Mesothelial cell of epicardium (in vitro differentiated cells): ENCODE measurements at regions not wholly inside any gene's neighbourhood (a gene's known extent, or its start where the extent isn't known, plus 50 kb on each side); places are given as distances from the start of the nearest gene placed in this dataset.
"Not testable (repeated sequence)": the region's sequence is repeated elsewhere in the genome, so short reads cannot be mapped to it uniquely, and the experiment has no call there.

ENCODE experiments used
- DNase-seq, 2 experiments: peaks; one replicate each; pipeline ENCODE4 v3.0.0; 2021; ENCODE audit warnings: low spot score in 2 of 2; ENCODE audit not compliant: unreplicated experiment in 2 of 2
- H3K27ac Mint-ChIP-seq: 2 replicates; pipeline ENCODE4 v1.8.0; 2021; ENCODE audit warnings: mixed read lengths
- H3K27me3 Mint-ChIP-seq: 2 replicates; pipeline ENCODE4 v1.8.0; 2021; ENCODE audit warnings: low read depth, mixed read lengths
- H3K36me3 Mint-ChIP-seq: 2 replicates; pipeline ENCODE4 v1.8.0; 2021; ENCODE audit warnings: mixed read lengths
- H3K4me1 Mint-ChIP-seq: 2 replicates; pipeline ENCODE4 v1.8.0; 2021; ENCODE audit warnings: mixed read lengths
- H3K4me3 Mint-ChIP-seq: 2 replicates; pipeline ENCODE4 v1.8.0; 2021; ENCODE audit warnings: mild to moderate bottlenecking, moderate library complexity, mixed read lengths
- H3K9me3 Mint-ChIP-seq: 2 replicates; pipeline ENCODE4 v1.8.0; 2021; ENCODE audit warnings: mixed read lengths
- TF ChIP-seq, protein P1 (sequence below): fragments of 200-600 bp; sonication (generic); IDR thresholded peaks from one replicate; pipeline ENCODE4 v1.5.0; 2021; ENCODE audit warnings: antibody characterized with exemption; ENCODE audit not compliant: unreplicated experiment

- peaks cover 1% of the 10 kb centered on the region for H3K36me3 Mint-ChIP-seq
- H3K4me1 Mint-ChIP-seq, result no peaks in the 10 kb centered on the region
- DNase-seq, result no peak
- H3K27me3 Mint-ChIP-seq, result no peaks in the 10 kb centered on the region
- no peak overlapping the region for H3K4me3 Mint-ChIP-seq
- no peak overlapping the region for H3K27ac Mint-ChIP-seq
- TF ChIP-seq, protein P1, sequence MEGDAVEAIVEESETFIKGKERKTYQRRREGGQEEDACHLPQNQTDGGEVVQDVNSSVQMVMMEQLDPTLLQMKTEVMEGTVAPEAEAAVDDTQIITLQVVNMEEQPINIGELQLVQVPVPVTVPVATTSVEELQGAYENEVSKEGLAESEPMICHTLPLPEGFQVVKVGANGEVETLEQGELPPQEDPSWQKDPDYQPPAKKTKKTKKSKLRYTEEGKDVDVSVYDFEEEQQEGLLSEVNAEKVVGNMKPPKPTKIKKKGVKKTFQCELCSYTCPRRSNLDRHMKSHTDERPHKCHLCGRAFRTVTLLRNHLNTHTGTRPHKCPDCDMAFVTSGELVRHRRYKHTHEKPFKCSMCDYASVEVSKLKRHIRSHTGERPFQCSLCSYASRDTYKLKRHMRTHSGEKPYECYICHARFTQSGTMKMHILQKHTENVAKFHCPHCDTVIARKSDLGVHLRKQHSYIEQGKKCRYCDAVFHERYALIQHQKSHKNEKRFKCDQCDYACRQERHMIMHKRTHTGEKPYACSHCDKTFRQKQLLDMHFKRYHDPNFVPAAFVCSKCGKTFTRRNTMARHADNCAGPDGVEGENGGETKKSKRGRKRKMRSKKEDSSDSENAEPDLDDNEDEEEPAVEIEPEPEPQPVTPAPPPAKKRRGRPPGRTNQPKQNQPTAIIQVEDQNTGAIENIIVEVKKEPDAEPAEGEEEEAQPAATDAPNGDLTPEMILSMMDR, result no peak
- peaks cover 33% of the 10 kb centered on the region for H3K9me3 Mint-ChIP-seq
These were observed 887.5 kb upstream of the NRXN1 start for GRCh38 chr2:51919395-51919794.

GRCh38 chr2:51918113-51918512, 886.2 kb upstream of the NRXN1 start:
- Mint-ChIP-seq H3K4me3 (no peak overlapping the region), H3K4me1 (no peaks in the 10 kb centered on the region), H3K27me3 (no peaks in the 10 kb centered on the region), H3K27ac (no peak overlapping the region), H3K36me3 (peaks cover 8% of the 10 kb centered on the region), H3K9me3 (peaks cover 37% of the 10 kb centered on the region)
- no peak for DNase-seq
- TF ChIP-seq, protein P1, result no peak

- TF ChIP-seq, protein P1, result no peak
- Mint-ChIP-seq H3K4me1 (no peaks in the 10 kb centered on the region), H3K4me3 (no peak overlapping the region), H3K36me3 (no peaks in the 10 kb centered on the region), H3K9me3 (peaks cover 17% of the 10 kb centered on the region), H3K27ac (no peak overlapping the region), H3K27me3 (no peaks in the 10 kb centered on the region)
- DNase-seq, result no peak
These were observed 871.8 kb upstream of the NRXN1 start for GRCh38 chr2:51903728-51904127.

DNA sequence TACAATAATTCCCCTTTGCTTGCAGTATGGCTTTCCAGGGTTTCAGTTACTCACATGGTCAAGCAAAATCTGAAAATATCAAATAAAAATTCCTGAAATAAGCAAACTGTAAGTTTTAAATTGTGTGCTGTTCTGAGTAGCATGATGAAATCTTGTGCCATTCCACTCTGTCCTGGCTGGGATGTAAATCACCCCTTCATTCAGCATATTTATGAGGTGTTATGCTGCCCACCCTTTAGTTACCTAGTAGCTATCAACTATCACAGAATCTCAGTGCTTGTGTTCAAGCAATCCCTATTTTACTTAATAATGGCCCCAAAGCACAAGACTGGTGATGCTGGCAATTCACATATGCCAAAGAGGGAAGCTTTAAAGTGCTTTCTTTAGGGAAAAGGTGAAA, 867.7 kb upstream of the NRXN1 start:
- no peak overlapping the region for H3K27ac Mint-ChIP-seq
- no peaks in the 10 kb centered on the region for H3K36me3 Mint-ChIP-seq
- peaks cover 9% of the 10 kb centered on the region for H3K9me3 Mint-ChIP-seq
- no peak for DNase-seq
- H3K4me3 Mint-ChIP-seq, result no peak overlapping the region
- TF ChIP-seq, protein P1, result no peak
- no peaks in the 10 kb centered on the region for H3K27me3 Mint-ChIP-seq
- no peaks in the 10 kb centered on the region for H3K4me1 Mint-ChIP-seq

DNA sequence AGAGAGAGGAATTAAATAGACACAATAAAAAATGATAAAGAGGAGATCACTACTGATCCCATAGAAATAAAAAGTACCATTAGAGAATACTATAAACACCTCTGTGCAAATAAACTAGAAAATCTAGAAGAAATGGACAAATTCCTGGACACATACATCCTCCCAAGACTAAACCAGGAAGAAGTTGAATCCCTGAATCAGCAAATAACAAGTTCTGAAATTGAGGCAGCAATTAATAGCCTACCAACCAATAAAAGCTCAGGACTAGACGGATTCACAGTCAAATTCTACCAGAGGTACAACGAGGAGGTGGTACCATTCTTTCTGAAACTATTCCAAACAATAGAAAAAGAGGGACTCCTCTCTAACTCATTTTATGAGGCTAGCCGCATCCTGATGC, 862.7 kb upstream of the NRXN1 start:
- not testable (repeated sequence) for H3K27me3 Mint-ChIP-seq, H3K36me3 Mint-ChIP-seq, H3K4me3 Mint-ChIP-seq, H3K4me1 Mint-ChIP-seq, DNase-seq, H3K27ac Mint-ChIP-seq
- peaks cover 23% of the 10 kb centered on the region for H3K9me3 Mint-ChIP-seq

- Mint-ChIP-seq H3K27me3 (no peaks in the 10 kb centered on the region), H3K4me1 (no peaks in the 10 kb centered on the region), H3K4me3 (no peak overlapping the region), H3K36me3 (no peaks in the 10 kb centered on the region), H3K9me3 (peaks cover 25% of the 10 kb centered on the region), H3K27ac (no peak overlapping the region)
- no peak for DNase-seq
- TF ChIP-seq, protein P1, result no peak
These were observed 856.2 kb upstream of the NRXN1 start for GRCh38 chr2:51888120-51888519.
